ENCODE measurements at regions not wholly inside any gene's neighbourhood (a gene's known extent, or its start where the extent isn't known, plus 50 kb on each side); places are given as distances from the start of the nearest gene placed in this dataset.

DNA sequence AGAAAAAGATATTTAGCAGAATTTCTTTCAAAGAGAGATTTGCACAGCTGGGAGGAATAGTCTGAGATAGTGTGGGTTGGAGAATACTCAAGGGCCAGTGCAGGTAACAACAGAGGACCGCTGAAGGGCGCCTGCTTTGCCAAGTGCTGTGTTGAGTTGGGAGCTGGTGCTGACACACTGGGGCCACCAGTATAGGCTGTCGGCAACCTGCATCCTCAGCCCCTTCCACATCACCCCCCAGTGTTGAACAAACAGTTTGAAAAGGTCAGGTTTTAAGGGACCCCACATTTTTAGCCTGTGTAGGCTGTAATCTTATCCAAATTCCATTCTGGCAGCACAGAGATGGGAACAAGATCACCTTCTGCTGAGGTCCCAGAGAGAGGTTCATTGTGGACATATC lies 96.6 kb downstream of the ABHD5 start:
- TF ChIP-seq, protein P1, sequence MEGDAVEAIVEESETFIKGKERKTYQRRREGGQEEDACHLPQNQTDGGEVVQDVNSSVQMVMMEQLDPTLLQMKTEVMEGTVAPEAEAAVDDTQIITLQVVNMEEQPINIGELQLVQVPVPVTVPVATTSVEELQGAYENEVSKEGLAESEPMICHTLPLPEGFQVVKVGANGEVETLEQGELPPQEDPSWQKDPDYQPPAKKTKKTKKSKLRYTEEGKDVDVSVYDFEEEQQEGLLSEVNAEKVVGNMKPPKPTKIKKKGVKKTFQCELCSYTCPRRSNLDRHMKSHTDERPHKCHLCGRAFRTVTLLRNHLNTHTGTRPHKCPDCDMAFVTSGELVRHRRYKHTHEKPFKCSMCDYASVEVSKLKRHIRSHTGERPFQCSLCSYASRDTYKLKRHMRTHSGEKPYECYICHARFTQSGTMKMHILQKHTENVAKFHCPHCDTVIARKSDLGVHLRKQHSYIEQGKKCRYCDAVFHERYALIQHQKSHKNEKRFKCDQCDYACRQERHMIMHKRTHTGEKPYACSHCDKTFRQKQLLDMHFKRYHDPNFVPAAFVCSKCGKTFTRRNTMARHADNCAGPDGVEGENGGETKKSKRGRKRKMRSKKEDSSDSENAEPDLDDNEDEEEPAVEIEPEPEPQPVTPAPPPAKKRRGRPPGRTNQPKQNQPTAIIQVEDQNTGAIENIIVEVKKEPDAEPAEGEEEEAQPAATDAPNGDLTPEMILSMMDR (conservative IDR thresholded peaks at IDR 0.05 in 1 of 2, IDR thresholded peaks at IDR 0.05 in 1 of 2; ENCODE audit: low read depth in 1 of 2, low read length in 2 of 2): no peak
- no peak for TF ChIP-seq EZH2 (IDR thresholded peaks at IDR 0.05; ENCODE audit: low read length, missing control alignments)

Measured in fibroblast of lung (primary cell).